Transverse colon (tissue), 3 donors: ENCODE measurements at regions not wholly inside any gene's neighbourhood (a gene's known extent, or its start where the extent isn't known, plus 50 kb on each side); places are given as distances from the start of the nearest gene placed in this dataset.

Experiments
- EP300 ChIP-seq: sonication (generic); formaldehyde crosslinking; IDR thresholded peaks from one replicate; pipeline ENCODE4 v1.6.1; 2017; ENCODE audit warnings: antibody characterized with exemption, low read depth
- POLR2A ChIP-seq: fragments of 450-650 bp; IDR thresholded peaks from one replicate; pipeline ENCODE4 v1.6.1; 2016; ENCODE audit warnings: antibody characterized with exemption, mild to moderate bottlenecking, moderate library complexity
- TF ChIP-seq, protein P1 (sequence below), 5 experiments: fragments of 200-600 bp in 3 of 5; fragments of 450-650 bp in 2 of 5; sonication (generic) in 3 of 5; IDR thresholded peaks; 1 replicate in 2 of 5; 2 replicates in 3 of 5; pipeline ENCODE4 v1.5.1; 2016 to 2017; ENCODE audit warnings: antibody characterized with exemption in 5 of 5, inconsistent platforms in 3 of 5, mild to moderate bottlenecking in 2 of 5, moderate library complexity in 1 of 5

DNA sequence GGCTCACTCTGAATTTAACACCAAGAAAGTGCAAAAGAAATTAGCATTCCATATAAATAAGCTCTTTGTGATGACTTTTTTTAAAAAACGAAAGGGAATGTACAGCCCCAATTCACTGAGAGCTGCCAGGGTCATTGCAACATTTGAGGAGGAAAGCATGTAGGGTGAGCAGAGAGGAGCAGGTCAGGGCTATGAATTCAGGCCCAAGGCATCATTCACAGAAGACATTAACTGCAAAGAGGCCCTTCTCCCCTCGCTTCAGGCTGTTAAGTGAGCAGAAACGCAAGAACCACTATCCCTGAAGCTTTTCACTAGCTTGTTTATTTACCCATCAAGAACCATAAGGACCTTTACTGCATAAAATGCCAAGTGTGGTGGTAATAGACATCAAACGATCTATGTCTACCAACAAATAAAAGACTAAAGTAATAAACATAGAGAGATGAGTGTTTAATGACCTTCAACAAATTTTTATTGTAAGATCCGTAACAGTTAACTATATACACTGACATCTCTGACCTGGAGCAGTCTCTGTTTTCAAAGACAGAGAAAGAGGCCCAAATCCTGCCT lies 333.1 kb upstream of the HNRNPA3 start:
- TF ChIP-seq, protein P1, sequence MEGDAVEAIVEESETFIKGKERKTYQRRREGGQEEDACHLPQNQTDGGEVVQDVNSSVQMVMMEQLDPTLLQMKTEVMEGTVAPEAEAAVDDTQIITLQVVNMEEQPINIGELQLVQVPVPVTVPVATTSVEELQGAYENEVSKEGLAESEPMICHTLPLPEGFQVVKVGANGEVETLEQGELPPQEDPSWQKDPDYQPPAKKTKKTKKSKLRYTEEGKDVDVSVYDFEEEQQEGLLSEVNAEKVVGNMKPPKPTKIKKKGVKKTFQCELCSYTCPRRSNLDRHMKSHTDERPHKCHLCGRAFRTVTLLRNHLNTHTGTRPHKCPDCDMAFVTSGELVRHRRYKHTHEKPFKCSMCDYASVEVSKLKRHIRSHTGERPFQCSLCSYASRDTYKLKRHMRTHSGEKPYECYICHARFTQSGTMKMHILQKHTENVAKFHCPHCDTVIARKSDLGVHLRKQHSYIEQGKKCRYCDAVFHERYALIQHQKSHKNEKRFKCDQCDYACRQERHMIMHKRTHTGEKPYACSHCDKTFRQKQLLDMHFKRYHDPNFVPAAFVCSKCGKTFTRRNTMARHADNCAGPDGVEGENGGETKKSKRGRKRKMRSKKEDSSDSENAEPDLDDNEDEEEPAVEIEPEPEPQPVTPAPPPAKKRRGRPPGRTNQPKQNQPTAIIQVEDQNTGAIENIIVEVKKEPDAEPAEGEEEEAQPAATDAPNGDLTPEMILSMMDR (IDR thresholded peaks at IDR 0.05): no peak
- no peak for TF ChIP-seq EP300
- no peak for TF ChIP-seq POLR2A
